K562 (cell line): ENCODE measurements at regions not wholly inside any gene's neighbourhood (a gene's known extent, or its start where the extent isn't known, plus 50 kb on each side); places are given as distances from the start of the nearest gene placed in this dataset.

Experiments
- CC2D1A ChIP-seq: fragments of 450-650 bp; IDR thresholded peaks from 2 replicates; pipeline ENCODE4 v1.6.1; 2017; ENCODE audit warnings: mild to moderate bottlenecking
- CTCF ChIP-seq, 3 experiments: IDR thresholded peaks in 2 of 3; conservative IDR thresholded peaks in 1 of 3; 2 replicates each; pipeline ENCODE4 v1.5.1; 2011 to 2012; ENCODE audit warnings: low read length in 3 of 3, mild to moderate bottlenecking in 3 of 3, control low read depth in 2 of 3, improper control_type of control experiment in 1 of 3, inconsistent platforms in 1 of 3, low read depth in 1 of 3, mixed read lengths in 1 of 3, moderate library complexity in 1 of 3; ENCODE audit not compliant: insufficient read depth in 2 of 3
- ELF2 ChIP-seq: fragments of 250-450 bp; sonication (Bioruptor Pico); IDR thresholded peaks from 2 replicates; pipeline ENCODE4 v1.5.0; 2021; ENCODE audit warnings: mild to moderate bottlenecking
- FOXJ3 ChIP-seq: sonication (generic); formaldehyde crosslinking; IDR thresholded peaks from 2 replicates; pipeline ENCODE4 v1.4.0; 2020; ENCODE audit warnings: mild to moderate bottlenecking, missing genetic modification reagents
- NFYB ChIP-seq: IDR thresholded peaks from 2 replicates; pipeline ENCODE4 v1.6.1; 2011; ENCODE audit warnings: mild to moderate bottlenecking, moderate library complexity; ENCODE audit not compliant: insufficient read length; ENCODE audit errors: extremely low read depth
- POLR2A ChIP-seq: fragments of 450-650 bp; conservative IDR thresholded peaks from 2 replicates; pipeline ENCODE4 v1.6.1; 2016
- STAG1 ChIP-seq: sonication (generic); formaldehyde crosslinking; IDR thresholded peaks from 2 replicates; pipeline ENCODE4 v1.5.0; 2020; ENCODE audit warnings: missing genetic modification reagents, borderline replicate concordance
- TAF1 ChIP-seq: IDR thresholded peaks from 2 replicates; pipeline ENCODE4 v1.6.1; 2011; ENCODE audit warnings: mild to moderate bottlenecking, low read length, moderate library complexity; ENCODE audit not compliant: insufficient read depth, control insufficient read depth, severe bottlenecking; ENCODE audit errors: extremely low read depth
- TEAD1 ChIP-seq, 2 experiments: fragments of 450-650 bp in 1 of 2; sonication (generic) in 1 of 2; formaldehyde crosslinking; IDR thresholded peaks; 2 replicates each; pipeline versions ENCODE4 v1.4.0 to v1.8.0; 2020 to 2022; ENCODE audit warnings: mild to moderate bottlenecking in 2 of 2, missing genetic modification reagents in 1 of 2
- ZBTB7A ChIP-seq: IDR thresholded peaks from 2 replicates; pipeline ENCODE4 v1.6.1; 2011; ENCODE audit warnings: low read depth, mild to moderate bottlenecking, low read length, moderate library complexity, borderline replicate concordance; ENCODE audit not compliant: control insufficient read depth
- ZFX ChIP-seq: sonication (generic); formaldehyde crosslinking; IDR thresholded peaks from 2 replicates; pipeline ENCODE4 v1.8.0; 2022; ENCODE audit warnings: mild to moderate bottlenecking, missing genetic modification reagents, moderate library complexity
- ZNF696 ChIP-seq: fragments of 250-450 bp; sonication (Bioruptor Pico); conservative IDR thresholded peaks from 2 replicates; pipeline ENCODE4 v1.4.0; 2020; ENCODE audit warnings: mild to moderate bottlenecking, moderate library complexity

DNA sequence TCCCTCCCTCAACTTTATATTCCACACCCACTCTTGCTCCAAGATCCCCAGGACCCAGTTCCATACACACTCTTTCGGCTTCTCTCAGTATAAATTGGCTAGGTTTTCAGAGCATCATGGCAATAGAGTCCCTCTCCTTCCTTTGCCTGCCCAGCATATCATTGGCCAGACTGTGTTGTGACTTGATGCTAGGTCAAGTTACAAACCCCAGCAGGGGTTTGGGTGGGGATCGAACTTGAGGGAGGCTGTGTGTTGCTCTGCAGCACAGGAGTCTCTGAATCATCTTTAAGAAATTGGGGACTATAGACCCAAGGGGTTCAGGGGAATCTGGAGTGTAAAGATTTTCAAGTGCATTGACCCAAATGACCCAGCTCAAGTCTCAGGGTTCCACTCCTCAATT lies 477.5 kb upstream of the MEIS1 start:
- TF ChIP-seq TEAD1 (CRISPR knock-in tag; IDR thresholded peaks at IDR 0.05) (no peak), STAG1 (CRISPR knock-in tag) (no peak), NFYB (no peak), ZFX (no peak), ELF2 (CRISPR knock-in tag) (no peak), POLR2A (no peak), FOXJ3 (CRISPR knock-in tag) (no peak), CTCF (IDR thresholded peaks at IDR 0.05 in 2 of 3, conservative IDR thresholded peaks at IDR 0.05 in 1 of 3; ENCODE audit: insufficient read depth in 2 of 3, low read depth in 1 of 3, low read length in 3 of 3) (no peak), ZBTB7A (no peak), ZNF696 (no peak), TAF1 (no peak), CC2D1A (no peak)
